GM12878 (cell line): ENCODE measurements at regions not wholly inside any gene's neighbourhood (a gene's known extent, or its start where the extent isn't known, plus 50 kb on each side); places are given as distances from the start of the nearest gene placed in this dataset.

ENCODE experiments used
- ATAC-seq: fragments of 200-7000 bp; cut with Tn5 transposase; 3 replicates; pipeline ENCODE4 v1.9.1; 2020; ENCODE audit warnings: mild to moderate bottlenecking, moderate library complexity
- BruUV-seq: library from RNA; stranded (reverse); fragments of 400-500 nt; replicated peaks from 2 replicates; lab custom pipeline; 2021; lab: Mats Ljungman, UMichigan
- CTCF ChIA-PET: fragments of 300-600 bp; sonication (Branson Sonifier 250); formaldehyde crosslinking; extraction: SDS; loops from one replicate; lab custom pipeline; 2021; ENCODE audit warnings: inconsistent platforms; lab: Yijun Ruan, JAX
- POLR2A ChIA-PET: fragments of 350-600 bp; formaldehyde crosslinking; extraction: SDS; loops from one replicate; lab custom pipeline; 2021; ENCODE audit warnings: inconsistent platforms; lab: Charles Lee
- RAD21 ChIA-PET: fragments of 300-600 bp; sonication (Branson Sonifier 250); formaldehyde crosslinking; loops from one replicate; lab custom pipeline; 2023; ENCODE audit warnings: antibody characterized with exemption; ENCODE audit not compliant: unreplicated experiment; lab: Charles Lee
- SMC1A ChIA-PET: fragments of 300-600 bp; sonication (Branson Sonifier 250); formaldehyde crosslinking; loops from one replicate; lab custom pipeline; 2023; ENCODE audit not compliant: unreplicated experiment, uncharacterized antibody; lab: Charles Lee
- DNase-seq: peaks from one replicate; pipeline ENCODE4 v3.0.0-alpha.2; 2011; ENCODE audit warnings: low read depth, low spot score
- FAIRE-seq: peaks from 3 replicates; lab custom pipeline; 2011; peaks lifted over from hg19 to GRCh38; lab: Jason Lieb, UNC
- H2AFZ ChIP-seq: 2 replicates; pipeline ENCODE4 v1.6.0; 2011; ENCODE audit warnings: low read depth, low read length, control low read depth; ENCODE audit not compliant: control insufficient read depth
- H3K27ac ChIP-seq: 2 replicates; pipeline ENCODE4 v1.5.1; 2011; ENCODE audit warnings: control low read depth; ENCODE audit not compliant: control insufficient read depth, insufficient read depth
- H3K27me3 ChIP-seq, 2 experiments: replicated peaks in 1 of 2; 2 replicates each; pipeline versions ENCODE4 v1.6.0 to v1.6.1; 2011; ENCODE audit warnings: low read length in 1 of 2; ENCODE audit not compliant: control insufficient read depth in 2 of 2, insufficient read depth in 2 of 2
- H3K36me3 ChIP-seq, 2 experiments: 2 replicates each; pipeline ENCODE4 v1.5.1; 2011; ENCODE audit warnings: low read length in 1 of 2; ENCODE audit not compliant: control insufficient read depth in 2 of 2, insufficient read depth in 2 of 2
- H3K4me1 ChIP-seq: 2 replicates; pipeline ENCODE4 v1.6.1; 2011; ENCODE audit warnings: mild to moderate bottlenecking, low read length, moderate library complexity, mixed read lengths; ENCODE audit not compliant: control insufficient read depth, insufficient read depth
- H3K4me2 ChIP-seq: 2 replicates; pipeline ENCODE4 v1.6.0; 2011; ENCODE audit warnings: control low read depth; ENCODE audit not compliant: control insufficient read depth, insufficient read depth
- H3K4me3 ChIP-seq: fragments of 200-600 bp; sonication (generic); 2 replicates; pipeline ENCODE4 v1.5.1; 2016
- H3K79me2 ChIP-seq: 2 replicates; pipeline ENCODE4 v1.6.0; 2011; ENCODE audit warnings: low read length; ENCODE audit not compliant: control insufficient read depth, insufficient read depth
- H3K9ac ChIP-seq: 2 replicates; pipeline ENCODE4 v1.8.0; 2011; ENCODE audit warnings: low read length, control low read depth, mixed read lengths; ENCODE audit not compliant: control insufficient read depth, insufficient read depth
- H3K9me3 ChIP-seq: replicated peaks from 3 replicates; pipeline ENCODE4 v1.5.1; 2011; ENCODE audit warnings: mild to moderate bottlenecking, low read length; ENCODE audit not compliant: control insufficient read depth, insufficient read depth
- H4K20me1 ChIP-seq: 2 replicates; pipeline ENCODE4 v1.6.0; 2011; ENCODE audit not compliant: control insufficient read depth, insufficient read depth
- FOXM1 ChIP-seq: IDR thresholded peaks from 2 replicates; pipeline ENCODE4 v1.6.1; 2012; ENCODE audit warnings: low read depth, mild to moderate bottlenecking, inconsistent platforms, low read length, moderate library complexity
- JUND ChIP-seq: IDR thresholded peaks from 2 replicates; pipeline ENCODE4 v1.6.1; 2012; ENCODE audit warnings: low read depth, mild to moderate bottlenecking, low read length, improper control_type of control experiment, moderate library complexity
- LARP7 ChIP-seq: fragments of 450-650 bp; IDR thresholded peaks from 2 replicates; pipeline ENCODE4 v1.6.1; 2017; ENCODE audit warnings: mild to moderate bottlenecking
- MAX ChIP-seq: IDR thresholded peaks from 2 replicates; pipeline ENCODE4 v1.6.1; 2012; ENCODE audit warnings: low read depth, low read length, improper control_type of control experiment
- NFIC ChIP-seq: IDR thresholded peaks from 2 replicates; pipeline ENCODE4 v1.6.1; 2012; ENCODE audit warnings: low read depth, mild to moderate bottlenecking, inconsistent platforms, low read length, moderate library complexity
- NKRF ChIP-seq: fragments of 450-650 bp; conservative IDR thresholded peaks from 2 replicates; pipeline ENCODE4 v1.6.1; 2017; ENCODE audit warnings: mild to moderate bottlenecking, moderate library complexity
- NR2C2 ChIP-seq: IDR thresholded peaks from 2 replicates; pipeline ENCODE4 v1.6.1; 2011; ENCODE audit warnings: borderline replicate concordance, low read depth; ENCODE audit not compliant: control insufficient read depth, insufficient read length
- POU2F2 ChIP-seq: IDR thresholded peaks from 3 replicates; pipeline ENCODE4 v1.6.1; 2011; ENCODE audit warnings: low read depth, mild to moderate bottlenecking, low read length, borderline replicate concordance
- RB1 ChIP-seq: fragments of 450-650 bp; formaldehyde crosslinking; IDR thresholded peaks from 2 replicates; pipeline ENCODE4 v1.6.1; 2017; ENCODE audit warnings: mild to moderate bottlenecking, borderline replicate concordance
- SPI1 ChIP-seq: IDR thresholded peaks from 2 replicates; pipeline ENCODE4 v1.6.1; 2011; ENCODE audit warnings: low read depth, mild to moderate bottlenecking, low read length, moderate library complexity, borderline replicate concordance; ENCODE audit not compliant: insufficient read depth
- SREBF2 ChIP-seq: IDR thresholded peaks from 2 replicates; pipeline ENCODE4 v1.6.1; 2012; ENCODE audit warnings: mild to moderate bottlenecking, low read length
- TBL1XR1 ChIP-seq: IDR thresholded peaks from 2 replicates; pipeline ENCODE4 v1.6.1; 2012; ENCODE audit warnings: low read depth, low read length, improper control_type of control experiment
- TCF7 ChIP-seq: IDR thresholded peaks from 2 replicates; pipeline ENCODE4 v1.6.1; 2014; ENCODE audit warnings: antibody characterized with exemption, borderline replicate concordance
- WGBS: methylation state at CpG from one replicate; pipeline ENCODE4 v1.1.6; 2016; ENCODE audit warnings: low lambda C conversion rate; ENCODE audit not compliant: insufficient replicate concordance, insufficient coverage; ENCODE audit errors: missing lambda C conversion rate; 5-methylcytosine and 5-hydroxymethylcytosine counted together
- in situ Hi-C: fragments of 300-500 bp; cut with MboI; formaldehyde crosslinking; loops from 9 replicates; pipeline ENCODE4 v1.14.3; 2018; ENCODE audit warnings: mixed read lengths
- intact Hi-C: fragments of 100-400 bp; cut with micrococcal nuclease; formaldehyde crosslinking; loops from one replicate; pipeline ENCODE4 v1.14.2; 2022; ENCODE audit not compliant: unreplicated experiment

- no peak for FAIRE-seq
- SMC1A ChIA-PET: no interaction called here
Observed at GRCh38 chr10:20672741-20673140, 224.4 kb downstream of the NEBL start.

GRCh38 chr10:20670579-20670978 lies 226.5 kb downstream of the NEBL start:
- H3K27ac ChIP-seq: no peak overlapping the region
- H3K4me3 ChIP-seq: no peak overlapping the region
- H3K4me2 ChIP-seq: no peak overlapping the region
- DNase-seq (no peak), FAIRE-seq (no peak), ATAC-seq (no peak)
- in situ Hi-C loops (no loop called here), intact Hi-C loops (no loop called here)
- no peak overlapping the region for H2AFZ ChIP-seq
- no peaks in the 10 kb centered on the region; the same call in 2 of the 3 replicates for H3K9me3 ChIP-seq
- ChIA-PET RAD21 (no interaction called here), SMC1A (no interaction called here), CTCF (no interaction called here), POLR2A (no interaction called here)
- no TSS peak for BruUV-seq
- no peaks in the 10 kb centered on the region for H4K20me1 ChIP-seq
- no peaks in the 10 kb centered on the region for H3K36me3 ChIP-seq
- TF ChIP-seq MAX: no peak
- no peak for TF ChIP-seq JUND
- TF ChIP-seq LARP7: no peak
- no peak for TF ChIP-seq POU2F2
- no peak for TF ChIP-seq NFIC
- TF ChIP-seq TCF7: no peak
- TF ChIP-seq NR2C2: no peak
- no peak for TF ChIP-seq SREBF2
- no peaks in the 10 kb centered on the region for H3K27me3 ChIP-seq
- no peaks in the 10 kb centered on the region for H3K79me2 ChIP-seq
- no peaks in the 10 kb centered on the region for H3K4me1 ChIP-seq
- WGBS: 56% methylated on average over 1 of the region's 1 CpG
- H3K9ac ChIP-seq: no peak overlapping the region

More at GRCh38 chr10:20672741-20673140, 224.4 kb downstream of the NEBL start:
- WGBS: 10% methylated on average over 5 of the region's 5 CpGs
- ChIA-PET CTCF (no interaction called here), RAD21 (no interaction called here), POLR2A (no interaction called here)
- Histone ChIP-seq H3K79me2 (no peaks in the 10 kb centered on the region), H3K4me2 (no peak overlapping the region), H3K9me3 (no peaks in the 10 kb centered on the region), H3K4me1 (no peaks in the 10 kb centered on the region), H4K20me1 (no peaks in the 10 kb centered on the region), H3K4me3 (no peak overlapping the region), H2AFZ (no peak overlapping the region), H3K27ac (no peak overlapping the region), H3K27me3 (no peaks in the 10 kb centered on the region), H3K36me3 (no peaks in the 10 kb centered on the region), H3K9ac (no peak overlapping the region)
- BruUV-seq: no TSS peak
- ATAC-seq (no peak), DNase-seq (no peak)
- TF ChIP-seq SREBF2 (no peak), TBL1XR1 (no peak), SPI1 (no peak), NKRF (no peak), FOXM1 (no peak), RB1 (no peak)
- intact Hi-C loops (no loop called here), in situ Hi-C loops (no loop called here)
